ENCODE measurements at regions not wholly inside any gene's neighbourhood (a gene's known extent, or its start where the extent isn't known, plus 50 kb on each side); places are given as distances from the start of the nearest gene placed in this dataset.
A peak's percentile ranks its signal among the peaks of the same experiment; 100 is the strongest.

- ChIA-PET CTCF (ENCODE audit: partially characterized antibody) (interaction anchor here (1.1 to 4.4 kb wide), 11 partner anchors 11 to 205 kb away, joined by 3 to 26 read pairs (median 7); no protein-coding TSS in a partner anchor), POLR2A (ENCODE audit: partially characterized antibody) (interaction anchor here (0.9 to 2.3 kb wide), 2 partner anchors 10 to 39 kb away, joined by 3 to 9 read pairs; no protein-coding TSS in a partner anchor)
- Histone ChIP-seq H3K9me3 (ENCODE audit: insufficient read depth in 2 of 2, low read depth in 1 of 2, low read length in 1 of 2) (no peaks in the 10 kb centered on the region; a peak in 1 of 4 replicates), H3K27ac (ENCODE audit: low read depth, low read length) (no peak overlapping the region), H2BK12ac (ENCODE audit: low read depth, low read length) (peak overlapping the region; percentile 45; the same call in 1 of the 2 replicates), H3K36me3 (ENCODE audit: control insufficient read depth in 2 of 4, insufficient read depth in 4 of 4, low read length in 3 of 4) (no peaks in the 10 kb centered on the region), H3K23ac (ENCODE audit: insufficient read length) (no peak overlapping the region), H3K4me3 (ENCODE audit: extremely low read depth in 1 of 4, insufficient read depth in 2 of 4, low read depth in 3 of 4, low read length in 4 of 4) (no peak overlapping the region), H2AK5ac (ENCODE audit: low read depth, low read length) (peak overlapping the region; percentile 19; the same call in 1 of the 2 replicates), H3K9ac (replicated peaks in 1 of 4; ENCODE audit: extremely low read depth in 1 of 4, low read depth in 3 of 4, low read length in 3 of 4) (no peak overlapping the region), H3K14ac (ENCODE audit: insufficient read length) (no peak overlapping the region), H3K4me1 (replicated peaks in 1 of 4; ENCODE audit: control insufficient read depth in 3 of 4, insufficient read depth in 4 of 4, low read length in 3 of 4) (peaks cover 0 to 17% (median 10%) of the 10 kb centered on the region in 4 experiments; a peak in 6 of 7 replicates), H4K5ac (ENCODE audit: insufficient read length, low read depth, low read length) (no peak overlapping the region), H3K79me2 (ENCODE audit: control insufficient read depth in 1 of 2, insufficient read depth in 2 of 2, low read length in 2 of 2) (no peaks in the 10 kb centered on the region), H3K18ac (ENCODE audit: extremely low read depth, low read length) (no peak overlapping the region), H2BK20ac (ENCODE audit: low read length) (peak overlapping the region; percentile 17; the same call in 1 of the 2 replicates), H2BK120ac (replicated peaks; ENCODE audit: low read depth, low read length) (no peak overlapping the region), H3K4ac (replicated peaks; ENCODE audit: insufficient read length, low read depth, low read length) (no peak overlapping the region), H2BK15ac (ENCODE audit: low read length) (peak overlapping the region; percentile 97), H3K56ac (replicated peaks; ENCODE audit: insufficient read length, low read depth, low read length) (no peak overlapping the region), H2AFZ (ENCODE audit: low read length) (no peak overlapping the region), H4K91ac (replicated peaks; ENCODE audit: insufficient read length, low read length) (no peak overlapping the region), H3K4me2 (ENCODE audit: insufficient read depth in 1 of 2, low read depth in 2 of 2, low read length in 2 of 2) (no peak overlapping the region), H4K20me1 (replicated peaks in 1 of 2; ENCODE audit: control insufficient read depth in 1 of 2, insufficient read depth in 2 of 2, low read length in 2 of 2) (no peaks in the 10 kb centered on the region), H3K79me1 (ENCODE audit: low read depth, low read length) (no peaks in the 10 kb centered on the region), H2BK5ac (ENCODE audit: low read depth, low read length) (no peak overlapping the region), H4K8ac (ENCODE audit: extremely low read depth, insufficient read depth, low read length) (no peak overlapping the region; the same call in 1 of the 2 replicates), H3K27me3 (replicated peaks in 1 of 4; ENCODE audit: control insufficient read depth in 3 of 4, extremely low read depth in 1 of 4, insufficient read depth in 3 of 4, low read length in 3 of 4) (no peaks in the 10 kb centered on the region), H3K23me2 (ENCODE audit: low read depth, low read length) (no peaks in the 10 kb centered on the region; the same call in 1 of the 2 replicates)
- no peak for FAIRE-seq
- WGBS, 2 experiments (ENCODE audit: extremely low coverage in 1 of 2, insufficient coverage in 1 of 2, insufficient read length in 1 of 2, insufficient replicate concordance in 2 of 2, low coverage in 1 of 2, low lambda C conversion rate in 2 of 2, missing lambda C conversion rate in 1 of 2) = 87% methylated on average over 9 of the region's 9 CpGs; no CpG with 5 or more reads in 1 of the 2 experiments
- DNase-seq (ENCODE audit: low read depth in 1 of 2, low spot score in 2 of 2) = peak in 1 of 2 experiments; percentile 42
- TF ChIP-seq ZNF274 (IDR thresholded peaks at IDR 0.05; ENCODE audit: borderline replicate concordance, extremely low read depth, low read length) (no peak), RAD21 (IDR thresholded peaks at IDR 0.05 in 1 of 2, conservative IDR thresholded peaks at IDR 0.05 in 1 of 2; ENCODE audit: low read depth in 2 of 2, low read length in 2 of 2) (no peak)
Observed at GRCh38 chr7:57482-58255, 134.7 kb upstream of the FAM20C start.

All from H1 (cell line).